Endothelial cell of umbilical vein (primary cell): ENCODE measurements at regions not wholly inside any gene's neighbourhood (a gene's known extent, or its start where the extent isn't known, plus 50 kb on each side); places are given as distances from the start of the nearest gene placed in this dataset.

Experiments used
- BruUV-seq: library from RNA; stranded (reverse); fragments of 400-500 nt; replicated peaks from 2 replicates; lab custom pipeline; 2021; lab: Mats Ljungman, UMichigan
- CTCF ChIA-PET: fragments of 300-600, 350-600 bp; sonication (Branson Sonifier 250); formaldehyde crosslinking; loops from one replicate; lab custom pipeline; 2021; ENCODE audit warnings: antibody characterized with exemption, inconsistent platforms; lab: Charles Lee
- POLR2A ChIA-PET: fragments of 300-600, 350-600 bp; sonication (Branson Sonifier 250); formaldehyde crosslinking; loops from one replicate; lab custom pipeline; 2021; ENCODE audit warnings: antibody characterized with exemption, inconsistent platforms; lab: Charles Lee
- DNase-seq: peaks from one replicate; pipeline ENCODE4 v3.0.0-alpha.2; 2011; ENCODE audit warnings: low read depth, low spot score
- FAIRE-seq: peaks from 2 replicates; lab custom pipeline; 2011; peaks lifted over from hg19 to GRCh38; lab: Jason Lieb, UNC
- H2AFZ ChIP-seq: 2 replicates; pipeline ENCODE4 v1.6.0; 2012; ENCODE audit warnings: low read depth, low read length, control low read depth, inconsistent platforms
- H3K27ac ChIP-seq: 2 replicates; pipeline ENCODE4 v1.5.1; 2011; ENCODE audit warnings: low read depth, mild to moderate bottlenecking, control low read depth, low read length, moderate library complexity; ENCODE audit not compliant: insufficient read depth
- H3K27me3 ChIP-seq, 2 experiments: 2 replicates each; pipeline versions ENCODE4 v1.6.0 to v1.6.1; 2011; ENCODE audit warnings: low read length in 2 of 2, mixed read lengths in 1 of 2; ENCODE audit not compliant: control insufficient read depth in 2 of 2, insufficient read depth in 2 of 2
- H3K36me3 ChIP-seq, 2 experiments: 2 replicates in 1 of 2; 3 replicates in 1 of 2; pipeline ENCODE4 v1.5.1; 2011; ENCODE audit warnings: low read length in 2 of 2, mild to moderate bottlenecking in 1 of 2, moderate library complexity in 1 of 2; ENCODE audit not compliant: control insufficient read depth in 2 of 2, insufficient read depth in 2 of 2; ENCODE audit errors: extremely low read depth in 1 of 2
- H3K4me1 ChIP-seq: 3 replicates; pipeline ENCODE4 v1.5.1; 2011; ENCODE audit warnings: mild to moderate bottlenecking, low read length; ENCODE audit not compliant: control insufficient read depth, insufficient read depth; ENCODE audit errors: extremely low read depth
- H3K4me2 ChIP-seq: 2 replicates; pipeline ENCODE4 v1.6.1; 2011; ENCODE audit warnings: low read length, control low read depth, mixed read lengths; ENCODE audit not compliant: insufficient read depth
- H3K4me3 ChIP-seq, 3 experiments: fragments of 200-600 bp in 1 of 3; sonication (generic), shearing (Covaris generic) in 1 of 3; replicated peaks in 1 of 3; 2 replicates each; pipeline ENCODE4 v1.5.1; 2011 to 2016; ENCODE audit warnings: control low read depth in 3 of 3, low read length in 3 of 3, mild to moderate bottlenecking in 2 of 3, inconsistent platforms in 1 of 3, low read depth in 1 of 3, moderate library complexity in 1 of 3; ENCODE audit not compliant: insufficient read depth in 1 of 3
- H3K79me2 ChIP-seq: 2 replicates; pipeline ENCODE4 v1.6.0; 2012; ENCODE audit warnings: low read length, inconsistent platforms; ENCODE audit not compliant: control insufficient read depth, insufficient read depth
- H3K9ac ChIP-seq: replicated peaks from 2 replicates; pipeline ENCODE3; 2011; ENCODE audit warnings: low read length, control low read depth; ENCODE audit not compliant: insufficient read depth; ENCODE audit errors: extremely low read depth
- H3K9me1 ChIP-seq: replicated peaks from 3 replicates; pipeline ENCODE4 v1.6.0; 2011; ENCODE audit warnings: mild to moderate bottlenecking, low read length; ENCODE audit not compliant: control insufficient read depth, insufficient read depth; ENCODE audit errors: extremely low read depth
- H3K9me3 ChIP-seq: replicated peaks from 2 replicates; pipeline ENCODE4 v1.5.1; 2012; ENCODE audit warnings: low read length, inconsistent platforms; ENCODE audit not compliant: control insufficient read depth, insufficient read depth
- H4K20me1 ChIP-seq: replicated peaks from 2 replicates; pipeline ENCODE3; 2011; ENCODE audit warnings: mild to moderate bottlenecking, low read length; ENCODE audit not compliant: control insufficient read depth, insufficient read depth; ENCODE audit errors: extremely low read depth
- CTCF ChIP-seq, 2 donors: IDR thresholded peaks; 1 replicate in 1 of 2; 2 replicates in 1 of 2; pipeline ENCODE4 v1.5.1; 2011; ENCODE audit warnings: low read length in 2 of 2, mild to moderate bottlenecking in 2 of 2, moderate library complexity in 2 of 2, control low read depth in 1 of 2, inconsistent platforms in 1 of 2, low read depth in 1 of 2; ENCODE audit not compliant: insufficient read depth in 1 of 2; ENCODE audit errors: extremely low read depth in 1 of 2
- EZH2 ChIP-seq: IDR thresholded peaks from 2 replicates; pipeline ENCODE4 v1.6.1; 2012; ENCODE audit warnings: borderline replicate concordance, low read depth, mild to moderate bottlenecking, moderate library complexity, low read length, inconsistent platforms; ENCODE audit not compliant: severe bottlenecking
- FOS ChIP-seq: IDR thresholded peaks from 2 replicates; pipeline ENCODE4 v1.6.1; 2011; ENCODE audit warnings: mild to moderate bottlenecking, low read length, moderate library complexity, borderline replicate concordance; ENCODE audit not compliant: insufficient read depth
- GATA2 ChIP-seq: IDR thresholded peaks from 2 replicates; pipeline ENCODE4 v1.7.0; 2011; ENCODE audit warnings: low read depth, mild to moderate bottlenecking, moderate library complexity, mixed read lengths, low read length; ENCODE audit not compliant: insufficient read length, insufficient read depth
- JUN ChIP-seq: IDR thresholded peaks from 2 replicates; pipeline ENCODE4 v1.6.1; 2011; ENCODE audit warnings: borderline replicate concordance, low read depth; ENCODE audit not compliant: insufficient read length, insufficient read depth
- MAX ChIP-seq: IDR thresholded peaks from 2 replicates; pipeline ENCODE4 v1.6.1; 2011; ENCODE audit not compliant: insufficient read depth, insufficient read length
- MYC ChIP-seq: IDR thresholded peaks from one replicate; pipeline ENCODE4 v1.6.1; 2011; ENCODE audit warnings: mild to moderate bottlenecking, low read depth, low read length
- POLR2A ChIP-seq: IDR thresholded peaks from 2 replicates; pipeline ENCODE4 v1.6.1; 2012; ENCODE audit warnings: low read depth, mild to moderate bottlenecking, control low read depth, low read length
- POLR2AphosphoS5 ChIP-seq: IDR thresholded peaks from 2 replicates; pipeline ENCODE4 v1.6.1; 2012; ENCODE audit warnings: low read depth, mild to moderate bottlenecking, control low read depth, low read length, moderate library complexity; ENCODE audit not compliant: insufficient read depth
- dilution Hi-C: fragments of 300-500 bp; cut with MboI; formaldehyde crosslinking; loops from one replicate; pipeline ENCODE4 v1.15.0; 2019; ENCODE audit warnings: low sequenced_read_pairs; ENCODE audit not compliant: extremely low pct_ligation_motif_present
- intact Hi-C: fragments of 100-400 bp; cut with micrococcal nuclease; formaldehyde crosslinking; loops from one replicate; pipeline ENCODE4 v1.10.0; 2022

DNA sequence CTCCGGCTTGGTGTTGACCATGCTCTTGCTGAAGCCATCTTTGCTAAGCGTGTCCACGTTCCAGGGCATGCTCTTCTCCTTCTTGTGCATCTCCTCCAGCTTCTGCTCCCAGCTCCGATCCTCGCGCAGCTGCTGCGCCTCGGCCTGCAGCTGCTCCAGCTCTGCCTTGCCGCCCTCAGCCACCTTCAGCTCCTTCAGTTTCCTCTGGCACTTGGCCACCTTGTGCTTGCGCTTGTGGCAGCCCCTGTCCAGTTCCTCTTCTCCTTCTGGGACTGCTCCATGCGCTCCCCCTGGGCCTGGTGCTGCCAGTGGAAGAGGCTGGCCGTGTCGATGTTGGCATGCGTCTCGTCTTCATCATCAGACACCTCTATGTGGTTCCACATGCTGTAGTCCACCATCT is 128.3 kb upstream of the CLINT1 start:
- dilution Hi-C loops: no loop called here
- no peak overlapping the region for H3K27ac ChIP-seq
- TF ChIP-seq JUN: no peak
- no peak for TF ChIP-seq MYC
- no peak for TF ChIP-seq POLR2A
- no peak for TF ChIP-seq MAX
- TF ChIP-seq POLR2AphosphoS5: no peak
- no peak for TF ChIP-seq GATA2
- no peak for TF ChIP-seq EZH2
- TF ChIP-seq FOS: no peak
- TF ChIP-seq CTCF (IDR thresholded peaks at IDR 0.05; ENCODE audit: extremely low read depth in 1 of 2, insufficient read depth in 1 of 2, low read depth in 1 of 2, low read length in 2 of 2): no peak
- no peak overlapping the region for H3K4me3 ChIP-seq
- no peaks in the 10 kb centered on the region for H3K36me3 ChIP-seq
- no peak overlapping the region for H3K4me2 ChIP-seq
- H3K9me1 ChIP-seq: no peaks in the 10 kb centered on the region
- ChIA-PET CTCF (no interaction called here), POLR2A (interaction anchor here (0.6 kb wide), 1 partner anchor 258 kb away, joined by 3 read pairs; no protein-coding TSS in a partner anchor)
- FAIRE-seq: no peak
- H3K27me3 ChIP-seq: peaks cover 0 to 2% of the 10 kb centered on the region in 2 experiments
- H3K9ac ChIP-seq: no peak overlapping the region
- no peaks in the 10 kb centered on the region for H3K4me1 ChIP-seq
- intact Hi-C loops: no loop called here
- H3K79me2 ChIP-seq: no peaks in the 10 kb centered on the region
- BruUV-seq: no TSS peak
- H2AFZ ChIP-seq: no peak overlapping the region
- no peaks in the 10 kb centered on the region for H3K9me3 ChIP-seq
- no peak for DNase-seq
- no peaks in the 10 kb centered on the region for H4K20me1 ChIP-seq
